NCI-H128 (cell line): ENCODE measurements at regions not wholly inside any gene's neighbourhood (a gene's known extent, or its start where the extent isn't known, plus 50 kb on each side); places are given as distances from the start of the nearest gene placed in this dataset.
"Not testable (repeated sequence)": the region's sequence is repeated elsewhere in the genome, so short reads cannot be mapped to it uniquely, and the experiment has no call there.

Experiments used
- DNase-seq: peaks from one replicate; lab custom pipeline; 2025; ENCODE audit not compliant: unreplicated experiment; lab: John Stamatoyannopoulos, UW

- DNase-seq, result not testable (repeated sequence)
Observed at GRCh38 chr14:43128429-43128828, 1378.7 kb downstream of the FSCB start.

- DNase-seq, result not testable (repeated sequence)
Observed at GRCh38 chr14:43127874-43128273, 1379.2 kb downstream of the FSCB start.

DNA sequence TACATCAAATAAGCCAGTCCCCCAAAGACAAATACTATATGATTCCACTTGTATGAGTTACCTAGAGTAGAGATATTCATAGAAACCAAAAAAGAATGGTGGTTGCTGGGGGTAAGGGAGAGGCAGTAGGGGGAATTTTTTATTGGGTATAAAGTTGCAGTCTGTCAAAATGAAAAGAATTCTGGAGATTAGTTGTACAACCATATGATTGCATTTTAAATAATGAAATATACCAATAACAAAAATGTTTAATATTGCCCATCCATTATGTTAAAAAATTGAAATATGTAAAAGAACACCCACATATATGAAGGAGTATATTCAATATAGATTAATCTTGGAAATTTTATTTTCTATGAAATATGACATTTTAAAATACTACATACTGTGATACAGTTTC, 1383.5 kb downstream of the FSCB start:
- DNase-seq, result no peak

- no peak for DNase-seq
Observed at GRCh38 chr14:43119672-43120071, 1387.4 kb downstream of the FSCB start.

- no peak for DNase-seq
Observed at GRCh38 chr14:43116341-43116740, 1390.7 kb downstream of the FSCB start.

GRCh38 chr14:43105305-43105704, 1401.8 kb downstream of the FSCB start:
- DNase-seq, result no peak

DNA sequence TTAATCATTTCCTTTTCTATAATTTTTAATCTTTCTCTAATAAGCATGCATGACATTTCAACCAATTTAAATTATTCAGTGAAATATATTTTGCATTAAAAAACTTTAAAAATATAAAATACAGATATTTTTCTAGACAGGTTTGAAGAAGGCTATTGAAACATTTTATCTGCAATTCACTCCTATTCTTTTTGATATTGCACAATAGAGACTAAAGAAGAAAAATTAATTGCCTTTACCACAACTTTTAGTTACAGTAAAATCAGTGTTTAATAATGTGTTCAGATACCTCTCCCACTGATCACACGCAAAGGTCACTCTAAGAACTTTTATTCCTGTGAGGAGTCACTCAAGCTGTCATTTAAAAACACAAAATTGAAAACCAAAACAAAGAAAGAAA, 1416.7 kb downstream of the FSCB start:
- DNase-seq, result no peak

DNA sequence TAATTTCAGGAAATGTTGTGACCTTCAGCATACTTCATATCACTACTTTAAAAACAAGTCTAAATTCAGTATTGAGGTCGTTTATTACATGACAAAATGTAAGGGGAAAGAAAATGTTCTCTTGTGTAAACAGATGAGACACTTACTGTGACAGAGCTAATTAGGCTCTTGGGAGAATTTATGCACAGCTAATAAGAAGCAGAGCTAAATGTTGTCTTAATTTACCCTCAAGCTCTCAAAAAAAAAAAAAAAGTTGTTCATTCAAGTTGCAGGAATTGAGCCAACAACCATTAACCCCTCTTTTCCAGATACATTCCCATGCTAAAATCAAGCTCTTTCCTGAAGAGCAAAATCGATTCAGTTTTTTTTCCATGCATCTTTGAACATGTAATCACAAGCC, 1419.4 kb downstream of the FSCB start:
- no peak for DNase-seq

GRCh38 chr14:43085819-43086218, 1421.3 kb downstream of the FSCB start:
- DNase-seq, result no peak

DNA sequence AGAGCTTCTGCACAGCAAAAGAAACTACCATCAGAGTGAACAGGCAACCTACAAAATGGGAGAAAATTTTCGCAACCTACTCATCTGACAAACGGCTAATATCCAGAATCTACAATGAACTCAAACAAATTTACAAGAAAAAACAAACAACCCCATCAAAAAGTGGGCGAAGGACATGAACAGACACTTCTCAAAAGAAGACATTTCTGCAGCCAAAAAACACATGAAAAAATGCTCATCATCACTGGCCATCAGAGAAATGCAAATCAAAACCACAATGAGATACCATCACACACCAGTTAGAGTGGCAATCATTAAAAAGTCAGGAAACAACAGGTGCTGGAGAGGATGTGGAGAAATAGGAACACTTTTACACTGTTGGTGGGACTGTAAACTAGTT, 1439.7 kb downstream of the FSCB start:
- DNase-seq, result not testable (repeated sequence)

- no peak for DNase-seq
Observed at GRCh38 chr14:43056106-43056505, 1449.4 kb downstream of the LRFN5 start.

GRCh38 chr14:43052897-43053296, 1446.2 kb downstream of the LRFN5 start:
- no peak for DNase-seq

GRCh38 chr14:43043850-43044249, 1437.2 kb downstream of the LRFN5 start:
- no peak for DNase-seq

DNA sequence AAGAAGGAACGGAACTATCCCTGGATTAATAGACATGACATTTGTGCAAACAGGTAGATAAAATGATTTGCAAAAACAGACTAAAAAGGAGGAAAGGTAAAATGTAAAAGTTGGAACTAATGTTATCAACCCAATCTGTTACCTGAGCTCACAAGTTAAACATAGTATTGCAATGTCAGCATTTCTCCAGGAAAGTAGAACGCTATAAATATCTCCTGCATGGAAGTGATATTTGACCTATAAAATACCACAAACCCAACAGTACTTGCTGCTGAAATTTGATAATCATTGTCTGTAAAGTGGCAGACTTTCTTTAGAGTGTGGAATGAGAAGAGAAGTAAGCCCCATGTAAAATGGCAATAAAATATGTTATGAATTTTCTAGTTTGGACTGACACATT, 1435.7 kb downstream of the LRFN5 start:
- DNase-seq, result peak; percentile 7

DNA sequence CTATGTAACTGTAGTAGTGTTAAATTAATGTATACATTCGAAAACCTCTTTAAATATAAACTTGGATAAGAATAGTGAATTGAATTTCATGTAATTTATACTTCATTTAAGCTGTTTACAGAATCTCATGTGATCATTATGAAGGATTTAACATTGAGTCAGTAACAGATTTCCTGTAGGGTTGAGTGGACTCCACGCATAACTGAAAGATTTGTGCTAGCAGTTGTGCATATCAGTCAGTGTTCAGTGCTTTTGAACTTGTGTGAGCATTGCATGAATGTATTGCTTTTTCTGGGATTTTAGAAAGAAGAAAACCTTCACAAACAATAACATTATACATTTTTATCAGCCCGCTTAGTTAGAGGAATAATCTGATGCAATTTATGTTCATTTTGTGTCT, 1435.3 kb downstream of the LRFN5 start:
- no peak for DNase-seq

- no peak for DNase-seq
Observed at GRCh38 chr14:43041207-43041606, 1434.5 kb downstream of the LRFN5 start.

- DNase-seq, result no peak
Observed at GRCh38 chr14:43039881-43040280, 1433.2 kb downstream of the LRFN5 start.

DNA sequence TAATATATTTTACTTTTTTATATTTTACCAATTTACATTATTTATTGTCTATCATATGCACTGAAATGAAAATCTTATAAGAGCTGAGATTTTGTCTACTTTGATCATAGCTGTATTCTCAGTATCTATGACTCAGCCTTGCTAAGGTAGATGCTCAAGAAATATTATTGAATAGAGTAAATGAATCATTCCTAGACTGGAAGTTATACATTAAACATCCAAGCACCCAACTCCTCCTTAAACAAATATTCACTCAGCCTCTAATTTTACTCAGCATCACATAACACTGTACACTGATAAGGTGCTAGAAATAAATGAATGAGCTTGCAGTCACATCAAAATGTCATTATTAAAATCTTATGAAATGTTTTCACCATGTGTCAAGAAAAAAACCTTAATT, 1424.9 kb downstream of the LRFN5 start:
- no peak for DNase-seq

DNA sequence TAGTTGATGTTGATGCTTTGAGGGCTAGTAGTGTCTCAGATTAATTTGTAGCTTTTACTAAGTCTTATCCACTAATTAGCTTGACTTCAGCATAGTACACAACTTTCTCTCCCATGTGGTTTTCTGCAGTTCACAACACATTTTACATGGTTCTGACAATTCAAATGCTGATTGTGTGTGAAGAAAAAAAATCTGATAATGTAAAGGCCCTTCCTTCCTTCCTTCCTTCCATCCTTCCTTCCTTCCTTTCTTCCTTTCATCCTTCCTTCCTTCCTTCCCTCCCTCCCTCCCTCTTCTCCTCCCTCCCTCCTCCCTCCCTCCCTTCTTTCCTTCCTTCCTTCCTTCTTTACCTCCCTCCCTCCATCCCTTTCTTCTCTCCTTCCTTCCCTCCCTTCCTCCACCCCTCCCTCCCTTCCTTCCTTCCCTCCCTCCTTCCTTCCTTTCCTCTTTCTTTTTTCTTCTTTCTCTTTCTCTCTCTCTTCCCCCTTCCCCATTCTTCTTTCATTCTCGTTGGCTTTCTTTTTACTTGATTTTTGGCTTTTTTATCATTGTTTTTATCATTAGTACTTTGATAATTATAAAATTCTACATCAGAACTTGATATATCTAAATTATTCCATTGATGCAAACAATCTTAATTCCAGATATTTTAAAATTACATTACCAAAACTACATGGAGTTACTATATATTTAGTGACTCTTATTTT, 1415.6 kb downstream of the LRFN5 start:
- DNase-seq, result no peak

DNA sequence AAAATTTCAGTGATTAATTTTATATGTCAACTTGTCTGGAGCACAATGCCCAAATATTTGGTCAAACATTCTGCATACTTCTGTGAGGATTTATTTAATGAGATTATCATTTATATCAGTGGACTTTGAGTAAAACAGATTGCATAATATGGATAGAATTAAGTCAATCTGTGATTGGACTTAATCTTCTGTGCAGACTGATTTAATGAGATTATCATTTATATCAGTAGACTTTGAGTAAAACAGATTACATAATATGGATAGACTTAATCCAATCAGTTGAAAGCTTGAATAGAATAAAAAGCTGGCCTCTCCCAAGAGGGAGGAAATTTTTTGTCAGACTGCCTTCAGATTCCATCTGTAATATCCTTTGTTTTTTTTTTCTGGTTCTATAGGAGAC, 1413.2 kb downstream of the LRFN5 start:
- DNase-seq, result no peak

DNA sequence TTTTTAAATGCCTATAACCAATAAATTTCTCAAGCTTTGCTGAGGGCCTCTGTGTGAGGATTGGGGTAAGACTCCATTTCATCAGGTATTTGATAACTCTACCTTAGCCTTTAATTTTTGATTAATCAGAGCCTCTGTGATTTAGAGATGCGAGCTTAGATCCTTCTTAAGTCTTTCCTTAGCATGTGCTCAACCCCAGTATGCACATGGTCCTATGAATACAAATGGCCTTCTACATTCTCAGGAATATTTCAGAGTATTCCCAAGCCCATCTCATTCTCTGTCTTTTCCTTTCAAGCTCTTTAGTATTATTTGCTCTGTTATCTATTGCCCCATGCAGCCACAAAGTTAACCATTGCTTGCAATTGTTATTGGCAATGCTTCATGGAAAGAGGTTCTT, 1407.7 kb downstream of the LRFN5 start:
- no peak for DNase-seq

DNA sequence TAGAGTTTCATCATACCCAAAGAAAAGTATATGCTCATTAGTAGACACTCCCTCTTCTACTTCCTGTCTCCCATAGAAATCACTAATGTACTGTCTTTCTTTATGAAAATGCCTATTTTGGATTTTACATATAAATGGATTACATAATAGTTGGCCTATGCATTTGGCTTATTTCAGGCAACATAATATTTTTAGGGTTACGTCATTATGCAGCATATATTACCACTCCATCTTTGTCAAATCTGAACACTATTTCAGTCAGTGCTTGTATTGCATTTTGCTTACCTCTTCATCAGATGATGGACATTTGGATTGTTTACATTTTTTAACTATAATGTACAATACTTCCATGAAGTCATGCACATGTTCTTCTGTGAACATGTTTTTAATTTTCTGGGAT, 1406.1 kb downstream of the LRFN5 start:
- no peak for DNase-seq

GRCh38 chr14:43005807-43006206, 1399.1 kb downstream of the LRFN5 start:
- no peak for DNase-seq
